ENCODE measurements at regions not wholly inside any gene's neighbourhood (a gene's known extent, or its start where the extent isn't known, plus 50 kb on each side); places are given as distances from the start of the nearest gene placed in this dataset.

DNA sequence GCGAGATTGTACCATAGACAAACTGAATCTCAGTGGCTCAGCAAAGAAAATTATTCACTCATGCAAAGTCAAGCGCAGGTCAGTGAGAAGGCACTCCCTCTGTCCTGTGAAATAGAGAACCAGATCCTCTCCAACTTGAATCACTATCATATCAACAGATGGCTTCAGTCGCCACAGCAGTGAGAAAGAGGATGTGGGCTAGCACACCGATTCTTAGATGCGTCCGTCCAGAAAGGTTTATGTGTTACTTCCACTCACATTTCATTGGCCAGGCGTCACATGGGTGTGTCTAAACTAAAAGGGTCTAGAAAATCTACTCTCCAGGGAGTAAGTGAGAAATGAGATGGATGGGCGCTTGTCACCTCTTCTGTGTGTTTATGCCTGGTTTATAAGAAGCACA, 141.6 kb upstream of the KBTBD8 start:
- H3K27me3 ChIP-seq (ENCODE audit: insufficient read depth, insufficient read length): no peaks in the 10 kb centered on the region
- H3K4me1 ChIP-seq (ENCODE audit: insufficient read depth, insufficient read length): peaks cover 4% of the 10 kb centered on the region
- DNase-seq (ENCODE audit: low read depth, low spot score): no peak
- TF ChIP-seq YY1 (IDR thresholded peaks at IDR 0.05; ENCODE audit: insufficient read depth, insufficient read length) (no peak), SUZ12 (IDR thresholded peaks at IDR 0.05; ENCODE audit: extremely low read depth, insufficient read depth, insufficient read length) (no peak), ZNF274 (IDR thresholded peaks at IDR 0.05; ENCODE audit: low read depth, low read length) (no peak)
- no peak overlapping the region for H3K9ac ChIP-seq (ENCODE audit: insufficient read length, low read depth)
- H3K9me3 ChIP-seq (ENCODE audit: insufficient read depth, low read length): no peaks in the 10 kb centered on the region
- H3K36me3 ChIP-seq (ENCODE audit: insufficient read depth, insufficient read length, low read length): no peaks in the 10 kb centered on the region
- H3K4me3 ChIP-seq (ENCODE audit: insufficient read length, low read depth): no peak overlapping the region

GRCh38 chr3:66858656-66859381, 139.3 kb upstream of the KBTBD8 start:
- H3K9ac ChIP-seq (ENCODE audit: insufficient read length, low read depth): no peak overlapping the region
- no peaks in the 10 kb centered on the region for H3K36me3 ChIP-seq (ENCODE audit: insufficient read depth, insufficient read length, low read length)
- H3K27me3 ChIP-seq (ENCODE audit: insufficient read depth, insufficient read length): no peaks in the 10 kb centered on the region
- H3K4me3 ChIP-seq (ENCODE audit: insufficient read length, low read depth): no peak overlapping the region
- H3K9me3 ChIP-seq (ENCODE audit: insufficient read depth, low read length): no peaks in the 10 kb centered on the region
- TF ChIP-seq YY1 (IDR thresholded peaks at IDR 0.05; ENCODE audit: insufficient read depth, insufficient read length): no peak
- TF ChIP-seq SUZ12 (IDR thresholded peaks at IDR 0.05; ENCODE audit: extremely low read depth, insufficient read depth, insufficient read length): no peak
- TF ChIP-seq ZNF274 (IDR thresholded peaks at IDR 0.05; ENCODE audit: low read depth, low read length): no peak
- H3K4me1 ChIP-seq (ENCODE audit: insufficient read depth, insufficient read length): peaks cover 4% of the 10 kb centered on the region
- DNase-seq (ENCODE audit: low read depth, low spot score): peak; percentile 15

- no peaks in the 10 kb centered on the region for H3K36me3 ChIP-seq (ENCODE audit: insufficient read depth, insufficient read length, low read length)
- H3K9me3 ChIP-seq (ENCODE audit: insufficient read depth, low read length): no peaks in the 10 kb centered on the region
- TF ChIP-seq ZNF274 (IDR thresholded peaks at IDR 0.05; ENCODE audit: low read depth, low read length) (no peak), SUZ12 (IDR thresholded peaks at IDR 0.05; ENCODE audit: extremely low read depth, insufficient read depth, insufficient read length) (no peak), YY1 (IDR thresholded peaks at IDR 0.05; ENCODE audit: insufficient read depth, insufficient read length) (no peak)
- H3K4me3 ChIP-seq (ENCODE audit: insufficient read length, low read depth): no peak overlapping the region
- no peaks in the 10 kb centered on the region for H3K27me3 ChIP-seq (ENCODE audit: insufficient read depth, insufficient read length)
- no peak overlapping the region for H3K9ac ChIP-seq (ENCODE audit: insufficient read length, low read depth)
- peaks cover 4% of the 10 kb centered on the region for H3K4me1 ChIP-seq (ENCODE audit: insufficient read depth, insufficient read length)
- DNase-seq (ENCODE audit: low read depth, low spot score): no peak
Observed at GRCh38 chr3:66860771-66861170, 137.3 kb upstream of the KBTBD8 start.

GRCh38 chr3:66863205-66864111, 134.6 kb upstream of the KBTBD8 start:
- no peak for DNase-seq (ENCODE audit: low read depth, low spot score)

GRCh38 chr3:66884659-66885058, 113.4 kb upstream of the KBTBD8 start:
- Histone ChIP-seq H3K9me3 (ENCODE audit: insufficient read depth, low read length) (no peaks in the 10 kb centered on the region), H3K27me3 (ENCODE audit: insufficient read depth, insufficient read length) (no peaks in the 10 kb centered on the region), H3K4me3 (ENCODE audit: insufficient read length, low read depth) (no peak overlapping the region), H3K4me1 (ENCODE audit: insufficient read depth, insufficient read length) (no peaks in the 10 kb centered on the region), H3K36me3 (ENCODE audit: insufficient read depth, insufficient read length, low read length) (no peaks in the 10 kb centered on the region), H3K9ac (ENCODE audit: insufficient read length, low read depth) (no peak overlapping the region)
- DNase-seq (ENCODE audit: low read depth, low spot score): no peak
- TF ChIP-seq YY1 (IDR thresholded peaks at IDR 0.05; ENCODE audit: insufficient read depth, insufficient read length) (no peak), ZNF274 (IDR thresholded peaks at IDR 0.05; ENCODE audit: low read depth, low read length) (no peak), SUZ12 (IDR thresholded peaks at IDR 0.05; ENCODE audit: extremely low read depth, insufficient read depth, insufficient read length) (no peak)

More at GRCh38 chr3:66863205-66864111, 134.6 kb upstream of the KBTBD8 start:
- H3K9me3 ChIP-seq (ENCODE audit: insufficient read depth, low read length): no peaks in the 10 kb centered on the region
- H3K4me3 ChIP-seq (ENCODE audit: insufficient read length, low read depth): no peak overlapping the region
- H3K27me3 ChIP-seq (ENCODE audit: insufficient read depth, insufficient read length): no peaks in the 10 kb centered on the region
- TF ChIP-seq ZNF274 (IDR thresholded peaks at IDR 0.05; ENCODE audit: low read depth, low read length) (no peak), SUZ12 (IDR thresholded peaks at IDR 0.05; ENCODE audit: extremely low read depth, insufficient read depth, insufficient read length) (no peak), YY1 (IDR thresholded peaks at IDR 0.05; ENCODE audit: insufficient read depth, insufficient read length) (no peak)
- H3K36me3 ChIP-seq (ENCODE audit: insufficient read depth, insufficient read length, low read length): no peaks in the 10 kb centered on the region
- H3K9ac ChIP-seq (ENCODE audit: insufficient read length, low read depth): no peak overlapping the region
- H3K4me1 ChIP-seq (ENCODE audit: insufficient read depth, insufficient read length): peaks cover 4% of the 10 kb centered on the region

DNA sequence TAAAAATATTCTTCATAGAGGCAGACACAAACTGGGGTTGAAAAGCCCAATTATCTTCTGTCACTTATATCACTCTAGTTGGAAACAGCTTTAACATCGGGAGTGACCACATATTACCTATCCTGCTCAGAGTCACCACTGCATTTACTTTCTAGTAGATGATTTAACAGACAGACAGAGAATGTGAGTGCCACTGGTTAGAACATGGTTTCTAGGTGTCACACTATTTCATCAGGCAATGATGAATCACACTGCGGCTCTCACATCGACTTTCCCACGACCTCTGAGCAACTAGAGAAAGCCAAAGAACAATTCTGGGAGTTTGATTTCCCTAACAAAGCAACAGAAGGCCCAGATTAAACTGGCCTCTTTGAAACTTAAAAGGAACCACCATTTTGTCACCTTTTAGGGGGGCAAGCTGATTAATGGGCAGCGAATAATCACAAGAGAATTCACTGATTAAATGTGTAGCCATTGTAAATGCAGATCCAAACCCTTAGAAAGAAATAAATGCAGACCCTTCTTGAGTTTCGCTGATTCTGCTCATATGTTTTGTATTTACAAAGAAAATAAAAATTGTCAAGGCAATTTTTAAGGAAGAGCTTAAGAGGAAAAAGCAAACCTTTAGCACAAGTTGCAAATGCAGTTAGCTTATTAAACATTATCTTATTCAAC, 112.6 kb upstream of the KBTBD8 start:
- Histone ChIP-seq H3K27me3 (ENCODE audit: insufficient read depth, insufficient read length) (no peaks in the 10 kb centered on the region), H3K9ac (ENCODE audit: insufficient read length, low read depth) (no peak overlapping the region), H3K9me3 (ENCODE audit: insufficient read depth, low read length) (no peaks in the 10 kb centered on the region), H3K4me3 (ENCODE audit: insufficient read length, low read depth) (no peak overlapping the region), H3K4me1 (ENCODE audit: insufficient read depth, insufficient read length) (no peaks in the 10 kb centered on the region), H3K36me3 (ENCODE audit: insufficient read depth, insufficient read length, low read length) (no peaks in the 10 kb centered on the region)
- no peak for TF ChIP-seq YY1 (IDR thresholded peaks at IDR 0.05; ENCODE audit: insufficient read depth, insufficient read length)
- no peak for TF ChIP-seq ZNF274 (IDR thresholded peaks at IDR 0.05; ENCODE audit: low read depth, low read length)
- TF ChIP-seq SUZ12 (IDR thresholded peaks at IDR 0.05; ENCODE audit: extremely low read depth, insufficient read depth, insufficient read length): no peak
- peak; percentile 66 for DNase-seq (ENCODE audit: low read depth, low spot score)
